GM12878 (cell line): ENCODE measurements at regions not wholly inside any gene's neighbourhood (a gene's known extent, or its start where the extent isn't known, plus 50 kb on each side); places are given as distances from the start of the nearest gene placed in this dataset.

Experiments used
- ATAC-seq: fragments of 200-7000 bp; cut with Tn5 transposase; 3 replicates; pipeline ENCODE4 v1.9.1; 2020; ENCODE audit warnings: mild to moderate bottlenecking, moderate library complexity
- BruUV-seq: library from RNA; stranded (reverse); fragments of 400-500 nt; replicated peaks from 2 replicates; lab custom pipeline; 2021; lab: Mats Ljungman, UMichigan
- CTCF ChIA-PET: fragments of 300-600 bp; sonication (Branson Sonifier 250); formaldehyde crosslinking; extraction: SDS; loops from one replicate; lab custom pipeline; 2021; ENCODE audit warnings: inconsistent platforms; lab: Yijun Ruan, JAX
- POLR2A ChIA-PET: fragments of 350-600 bp; formaldehyde crosslinking; extraction: SDS; loops from one replicate; lab custom pipeline; 2021; ENCODE audit warnings: inconsistent platforms; lab: Charles Lee
- RAD21 ChIA-PET: fragments of 300-600 bp; sonication (Branson Sonifier 250); formaldehyde crosslinking; loops from one replicate; lab custom pipeline; 2023; ENCODE audit warnings: antibody characterized with exemption; ENCODE audit not compliant: unreplicated experiment; lab: Charles Lee
- SMC1A ChIA-PET: fragments of 300-600 bp; sonication (Branson Sonifier 250); formaldehyde crosslinking; loops from one replicate; lab custom pipeline; 2023; ENCODE audit not compliant: unreplicated experiment, uncharacterized antibody; lab: Charles Lee
- DNase-seq: peaks from one replicate; pipeline ENCODE4 v3.0.0-alpha.2; 2011; ENCODE audit warnings: low read depth, low spot score
- FAIRE-seq: peaks from 3 replicates; lab custom pipeline; 2011; peaks lifted over from hg19 to GRCh38; lab: Jason Lieb, UNC
- H2AFZ ChIP-seq: 2 replicates; pipeline ENCODE4 v1.6.0; 2011; ENCODE audit warnings: low read depth, low read length, control low read depth; ENCODE audit not compliant: control insufficient read depth
- H3K27ac ChIP-seq: 2 replicates; pipeline ENCODE4 v1.5.1; 2011; ENCODE audit warnings: control low read depth; ENCODE audit not compliant: control insufficient read depth, insufficient read depth
- H3K27me3 ChIP-seq, 2 experiments: replicated peaks in 1 of 2; 2 replicates each; pipeline versions ENCODE4 v1.6.0 to v1.6.1; 2011; ENCODE audit warnings: low read length in 1 of 2; ENCODE audit not compliant: control insufficient read depth in 2 of 2, insufficient read depth in 2 of 2
- H3K36me3 ChIP-seq, 2 experiments: 2 replicates each; pipeline ENCODE4 v1.5.1; 2011; ENCODE audit warnings: low read length in 1 of 2; ENCODE audit not compliant: control insufficient read depth in 2 of 2, insufficient read depth in 2 of 2
- H3K4me1 ChIP-seq: 2 replicates; pipeline ENCODE4 v1.6.1; 2011; ENCODE audit warnings: mild to moderate bottlenecking, low read length, moderate library complexity, mixed read lengths; ENCODE audit not compliant: control insufficient read depth, insufficient read depth
- H3K4me2 ChIP-seq: 2 replicates; pipeline ENCODE4 v1.6.0; 2011; ENCODE audit warnings: control low read depth; ENCODE audit not compliant: control insufficient read depth, insufficient read depth
- H3K4me3 ChIP-seq: fragments of 200-600 bp; sonication (generic); 2 replicates; pipeline ENCODE4 v1.5.1; 2016
- H3K79me2 ChIP-seq: 2 replicates; pipeline ENCODE4 v1.6.0; 2011; ENCODE audit warnings: low read length; ENCODE audit not compliant: control insufficient read depth, insufficient read depth
- H3K9ac ChIP-seq: 2 replicates; pipeline ENCODE4 v1.8.0; 2011; ENCODE audit warnings: low read length, control low read depth, mixed read lengths; ENCODE audit not compliant: control insufficient read depth, insufficient read depth
- H3K9me3 ChIP-seq: replicated peaks from 3 replicates; pipeline ENCODE4 v1.5.1; 2011; ENCODE audit warnings: mild to moderate bottlenecking, low read length; ENCODE audit not compliant: control insufficient read depth, insufficient read depth
- H4K20me1 ChIP-seq: 2 replicates; pipeline ENCODE4 v1.6.0; 2011; ENCODE audit not compliant: control insufficient read depth, insufficient read depth
- ATF2 ChIP-seq: IDR thresholded peaks from 2 replicates; pipeline ENCODE4 v1.6.1; 2012; ENCODE audit warnings: low read length, inconsistent platforms
- CBFB ChIP-seq: IDR thresholded peaks from 2 replicates; pipeline ENCODE4 v1.6.1; 2016; ENCODE audit warnings: antibody characterized with exemption, low read depth
- ESRRA ChIP-seq: IDR thresholded peaks from 2 replicates; pipeline ENCODE4 v1.6.1; 2012; ENCODE audit warnings: mild to moderate bottlenecking, low read length, improper control_type of control experiment
- FOS ChIP-seq: IDR thresholded peaks from 3 replicates; pipeline ENCODE4 v1.6.1; 2011; ENCODE audit warnings: borderline replicate concordance; ENCODE audit not compliant: insufficient read length; ENCODE audit errors: extremely low read depth
- KAT2A ChIP-seq: conservative IDR thresholded peaks from 2 replicates; pipeline ENCODE4 v1.6.1; 2011; ENCODE audit warnings: low read depth, low read length; ENCODE audit not compliant: control insufficient read depth
- MTA3 ChIP-seq: IDR thresholded peaks from 2 replicates; pipeline ENCODE4 v1.6.1; 2012; ENCODE audit warnings: low read length, inconsistent platforms, borderline replicate concordance
- POU2F2 ChIP-seq: IDR thresholded peaks from 3 replicates; pipeline ENCODE4 v1.6.1; 2011; ENCODE audit warnings: low read depth, mild to moderate bottlenecking, low read length, borderline replicate concordance
- RELB ChIP-seq: fragments of 450-650 bp; IDR thresholded peaks from 2 replicates; pipeline ENCODE4 v1.6.1; 2017; ENCODE audit warnings: low read depth, mild to moderate bottlenecking, moderate library complexity
- SKIL ChIP-seq: fragments of 450-650 bp; IDR thresholded peaks from 2 replicates; pipeline ENCODE4 v1.6.1; 2017; ENCODE audit warnings: mild to moderate bottlenecking, low read depth, inconsistent platforms; ENCODE audit not compliant: poor library complexity, severe bottlenecking
- ZNF207 ChIP-seq: fragments of 450-650 bp; IDR thresholded peaks from 2 replicates; pipeline ENCODE4 v1.6.1; 2014; ENCODE audit warnings: antibody characterized with exemption, mild to moderate bottlenecking, borderline replicate concordance
- ZNF217 ChIP-seq: fragments of 450-650 bp; IDR thresholded peaks from 2 replicates; pipeline ENCODE4 v1.6.1; 2017; ENCODE audit warnings: antibody characterized with exemption, mild to moderate bottlenecking
- ZNF384 ChIP-seq: IDR thresholded peaks from 2 replicates; pipeline ENCODE4 v1.6.1; 2012; ENCODE audit warnings: low read depth, mild to moderate bottlenecking, low read length, improper control_type of control experiment, borderline replicate concordance
- WGBS: methylation state at CpG from one replicate; pipeline ENCODE4 v1.1.6; 2016; ENCODE audit warnings: low lambda C conversion rate; ENCODE audit not compliant: insufficient replicate concordance, insufficient coverage; ENCODE audit errors: missing lambda C conversion rate; 5-methylcytosine and 5-hydroxymethylcytosine counted together
- in situ Hi-C: fragments of 300-500 bp; cut with MboI; formaldehyde crosslinking; loops from 9 replicates; pipeline ENCODE4 v1.14.3; 2018; ENCODE audit warnings: mixed read lengths
- intact Hi-C: fragments of 100-400 bp; cut with micrococcal nuclease; formaldehyde crosslinking; loops from one replicate; pipeline ENCODE4 v1.14.2; 2022; ENCODE audit not compliant: unreplicated experiment

- TF ChIP-seq ZNF207 (no peak), ZNF384 (no peak), ATF2 (no peak), KAT2A (no peak), CBFB (no peak), MTA3 (no peak)
- TF ChIP-seq, all 136 proteins: peak for 0
Measured at GRCh38 chr7:125257617-125258016, 328.0 kb upstream of the POT1 start (continued).

GRCh38 chr7:125256446-125256845 lies 326.8 kb upstream of the POT1 start:
- intact Hi-C loops: no loop called here
- no TSS peak for BruUV-seq
- ATAC-seq (peak; percentile 75), DNase-seq (no peak), FAIRE-seq (no peak)
- no peak overlapping the region for H3K27ac ChIP-seq
- in situ Hi-C loops: no loop called here
- H4K20me1 ChIP-seq: no peaks in the 10 kb centered on the region
- RAD21 ChIA-PET: no interaction called here
- no peak overlapping the region for H3K9ac ChIP-seq
- POLR2A ChIA-PET: interaction anchor here (0.5 kb wide), 1 partner anchor 1385 kb away, joined by 4 read pairs; no protein-coding TSS in a partner anchor
- H3K9me3 ChIP-seq: no peaks in the 10 kb centered on the region
- CTCF ChIA-PET: interaction anchor here (1.7 kb wide), 1 partner anchor 9 kb away, joined by 4 read pairs; no protein-coding TSS in a partner anchor
- H3K4me2 ChIP-seq: no peak overlapping the region
- H3K79me2 ChIP-seq: no peaks in the 10 kb centered on the region
- whole genome bisulfite sequencing: 63% methylated on average over 2 of the region's 2 CpGs
- no peaks in the 10 kb centered on the region for H3K36me3 ChIP-seq
- no peaks in the 10 kb centered on the region for H3K27me3 ChIP-seq
- TF ChIP-seq SKIL: no peak
- no peak for TF ChIP-seq POU2F2
- TF ChIP-seq RELB: no peak
- no peak for TF ChIP-seq ESRRA
- TF ChIP-seq FOS: no peak
- no peak for TF ChIP-seq ZNF217
- H3K4me3 ChIP-seq: no peak overlapping the region
- no peaks in the 10 kb centered on the region for H3K4me1 ChIP-seq
- H2AFZ ChIP-seq: no peak overlapping the region
- SMC1A ChIA-PET: interaction anchor here (0.6 to 1.7 kb wide), 2 partner anchors 9 to 37 kb away, joined by 3 to 6 read pairs; no protein-coding TSS in a partner anchor
